Psoas muscle (tissue), 7 donors: ENCODE measurements at regions not wholly inside any gene's neighbourhood (a gene's known extent, or its start where the extent isn't known, plus 50 kb on each side); places are given as distances from the start of the nearest gene placed in this dataset.

Experiments
- ATAC-seq, 4 donors: fragments of 200-7000 bp; cut with Tn5 transposase; one replicate each; pipeline ENCODE4 v1.9.1; 2020; ENCODE audit warnings: moderate library complexity in 3 of 4, mild to moderate bottlenecking in 2 of 4
- DNase-seq, 2 donors: peaks; one replicate each; pipeline ENCODE4 v3.0.0-alpha.2; 2020
- H3K27ac ChIP-seq: fragments of 200-600 bp; one replicate; pipeline ENCODE4 v1.8.0; 2022
- H3K27me3 ChIP-seq, 3 donors: fragments of 200-600 bp in 1 of 3; one replicate each; pipeline versions ENCODE4 v1.6.1 to v1.8.0; 2013 to 2022; ENCODE audit warnings: low read length in 2 of 3, mild to moderate bottlenecking in 2 of 3, moderate library complexity in 1 of 3; ENCODE audit not compliant: insufficient read depth in 3 of 3
- H3K36me3 ChIP-seq, 2 donors: fragments of 200-600 bp in 1 of 2; one replicate each; pipeline versions ENCODE4 v1.6.1 to v1.8.0; 2013 to 2022; ENCODE audit warnings: low read depth in 1 of 2, mild to moderate bottlenecking in 1 of 2, moderate library complexity in 1 of 2; ENCODE audit not compliant: insufficient read depth in 1 of 2
- H3K4me1 ChIP-seq: fragments of 200-600 bp; one replicate; pipeline ENCODE4 v1.8.0; 2022
- H3K4me3 ChIP-seq: fragments of 200-600 bp; one replicate; pipeline ENCODE4 v1.8.0; 2022; ENCODE audit warnings: mild to moderate bottlenecking
- H3K9me3 ChIP-seq: fragments of 200-600 bp; one replicate; pipeline ENCODE4 v1.8.0; 2022
- WGBS, 3 donors: extraction: QIAGEN DNeasy Blood & Tissue Kit; methylation state at CpG; one replicate each; pipeline versions ENCODE4 v1.1.6 to v1.1.7; 2013; 5-methylcytosine and 5-hydroxymethylcytosine counted together
- intact Hi-C, 2 donors: fragments of 100-400 bp; cut with DNase I; formaldehyde crosslinking; loops; one replicate each; pipeline versions ENCODE4 v1.11.0 to v1.14.2; 2022
- TF ChIP-seq, protein P1 (sequence below): fragments of 200-600 bp; IDR thresholded peaks from one replicate; pipeline ENCODE4 v1.8.0; 2022; ENCODE audit warnings: antibody characterized with exemption
- donor health status: healthy with polysubstance abuse.
- donor health status: DM: no; HTN: no; CAD: no; lungs with moderate emphysema.
- donor health status: Bipolar disorder and iron deficiency.
- donor health status: healthy.
- donor health status: DM: yes; HTN: yes; CAD: no.
- donor health status: DM: no; HTN: no; CAD: no.
- donor health status: DM: yes; HTN: yes; CAD: no.

DNA sequence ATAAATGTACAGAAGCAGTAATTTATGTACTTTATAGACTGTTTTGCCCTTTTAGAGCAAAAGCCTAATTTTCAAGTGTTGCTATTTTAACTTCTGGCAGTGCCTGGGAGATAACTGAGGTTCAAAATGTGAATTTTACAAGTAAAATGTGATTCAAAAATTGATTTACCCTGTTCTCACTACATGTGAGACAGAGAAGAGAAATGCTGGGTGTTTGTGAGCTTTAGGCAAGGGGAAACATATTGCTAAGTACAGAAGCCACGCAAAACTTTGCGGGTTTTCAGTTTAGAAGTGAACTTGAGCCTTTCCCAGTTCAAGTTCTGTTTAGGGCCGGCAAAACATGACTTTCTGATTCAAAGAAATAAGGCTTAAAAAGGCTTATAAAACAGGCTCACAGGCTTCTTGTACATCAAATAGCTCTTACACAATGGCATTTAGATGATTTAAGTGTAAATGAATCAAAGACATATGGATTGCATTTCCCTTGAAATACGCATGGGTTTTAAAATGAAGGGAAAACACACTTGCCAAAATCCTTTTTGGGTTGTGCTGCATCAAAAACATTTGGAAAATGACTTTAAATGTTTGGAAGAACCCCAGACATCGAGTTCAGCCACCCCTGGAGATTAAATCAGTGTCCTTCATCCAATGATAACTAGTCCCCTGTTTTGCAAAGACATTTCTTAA lies 370.8 kb upstream of the MEF2C start:
- TF ChIP-seq, protein P1, sequence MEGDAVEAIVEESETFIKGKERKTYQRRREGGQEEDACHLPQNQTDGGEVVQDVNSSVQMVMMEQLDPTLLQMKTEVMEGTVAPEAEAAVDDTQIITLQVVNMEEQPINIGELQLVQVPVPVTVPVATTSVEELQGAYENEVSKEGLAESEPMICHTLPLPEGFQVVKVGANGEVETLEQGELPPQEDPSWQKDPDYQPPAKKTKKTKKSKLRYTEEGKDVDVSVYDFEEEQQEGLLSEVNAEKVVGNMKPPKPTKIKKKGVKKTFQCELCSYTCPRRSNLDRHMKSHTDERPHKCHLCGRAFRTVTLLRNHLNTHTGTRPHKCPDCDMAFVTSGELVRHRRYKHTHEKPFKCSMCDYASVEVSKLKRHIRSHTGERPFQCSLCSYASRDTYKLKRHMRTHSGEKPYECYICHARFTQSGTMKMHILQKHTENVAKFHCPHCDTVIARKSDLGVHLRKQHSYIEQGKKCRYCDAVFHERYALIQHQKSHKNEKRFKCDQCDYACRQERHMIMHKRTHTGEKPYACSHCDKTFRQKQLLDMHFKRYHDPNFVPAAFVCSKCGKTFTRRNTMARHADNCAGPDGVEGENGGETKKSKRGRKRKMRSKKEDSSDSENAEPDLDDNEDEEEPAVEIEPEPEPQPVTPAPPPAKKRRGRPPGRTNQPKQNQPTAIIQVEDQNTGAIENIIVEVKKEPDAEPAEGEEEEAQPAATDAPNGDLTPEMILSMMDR: no peak
- no peak overlapping the region for H3K27ac ChIP-seq
- no peaks in the 10 kb centered on the region for H3K4me1 ChIP-seq
- no peaks in the 10 kb centered on the region for H3K27me3 ChIP-seq
- WGBS, 3 donors: 60 to 64% (median 63%) methylated on average over 5 of the region's 5 CpGs
- no peaks in the 10 kb centered on the region for H3K9me3 ChIP-seq
- no peak overlapping the region for H3K4me3 ChIP-seq
- no peaks in the 10 kb centered on the region for H3K36me3 ChIP-seq
- ATAC-seq (no peak), DNase-seq (no peak)
- intact Hi-C loops: no loop called here

DNA sequence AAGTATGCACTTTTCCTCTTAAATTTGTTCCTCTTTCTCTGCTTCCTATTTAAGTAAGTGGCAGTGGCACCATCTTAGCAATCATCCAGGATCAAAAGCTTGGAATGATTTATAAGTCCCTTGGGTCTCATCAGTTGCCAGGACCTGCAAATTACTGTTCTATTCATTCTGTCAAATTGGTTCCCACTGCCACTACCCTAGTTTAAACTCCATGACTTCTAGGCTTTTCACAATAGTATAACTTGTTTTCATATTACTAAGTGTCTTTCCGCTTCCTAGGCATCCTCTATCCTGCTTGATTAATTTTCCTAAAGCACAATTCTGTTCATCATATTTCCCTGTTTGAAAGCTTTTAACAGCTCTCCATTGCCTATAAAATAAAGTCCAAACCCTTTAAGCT lies 363.9 kb upstream of the MEF2C start:
- intact Hi-C loops: no loop called here
- H3K4me1 ChIP-seq: no peaks in the 10 kb centered on the region
- H3K27ac ChIP-seq: no peak overlapping the region
- no peak for DNase-seq
- no peaks in the 10 kb centered on the region for H3K9me3 ChIP-seq
- TF ChIP-seq, protein P1: no peak
- 97 to 100% (median 97%) methylated on average over 1 of the region's 1 CpG for WGBS, 3 donors
- H3K27me3 ChIP-seq: no peaks in the 10 kb centered on the region
- no peaks in the 10 kb centered on the region for H3K36me3 ChIP-seq
- no peak for ATAC-seq
- no peak overlapping the region for H3K4me3 ChIP-seq

GRCh38 chr5:89246252-89246651 lies 363.3 kb upstream of the MEF2C start:
- WGBS, 3 donors: 78 to 86% (median 84%) methylated on average over 3 of the region's 3 CpGs
- Histone ChIP-seq H3K36me3 (no peaks in the 10 kb centered on the region), H3K27ac (no peak overlapping the region), H3K4me3 (no peak overlapping the region), H3K9me3 (no peaks in the 10 kb centered on the region), H3K27me3 (no peaks in the 10 kb centered on the region), H3K4me1 (no peaks in the 10 kb centered on the region)
- ATAC-seq (no peak), DNase-seq (no peak)
- TF ChIP-seq, protein P1: no peak
- intact Hi-C loops: no loop called here

- Histone ChIP-seq H3K36me3 (no peaks in the 10 kb centered on the region), H3K27me3 (no peaks in the 10 kb centered on the region), H3K9me3 (no peaks in the 10 kb centered on the region), H3K4me1 (peaks cover 7% of the 10 kb centered on the region), H3K27ac (no peak overlapping the region), H3K4me3 (no peak overlapping the region)
- intact Hi-C loops: no loop called here
- TF ChIP-seq, protein P1: no peak
- DNase-seq (no peak), ATAC-seq (no peak)
- WGBS, 3 donors: 85 to 90% (median 87%) methylated on average over 1 of the region's 1 CpG
These were observed 360.6 kb upstream of the MEF2C start for GRCh38 chr5:89243611-89244010.

GRCh38 chr5:89241186-89241585 lies 358.2 kb upstream of the MEF2C start:
- DNase-seq (no peak), ATAC-seq (no peak)
- Histone ChIP-seq H3K9me3 (no peaks in the 10 kb centered on the region), H3K36me3 (no peaks in the 10 kb centered on the region), H3K4me3 (no peak overlapping the region), H3K27ac (no peak overlapping the region), H3K4me1 (peaks cover 7% of the 10 kb centered on the region), H3K27me3 (no peaks in the 10 kb centered on the region)
- intact Hi-C loops: no loop called here
- TF ChIP-seq, protein P1: no peak
